B cell (primary cell): ENCODE measurements at regions not wholly inside any gene's neighbourhood (a gene's known extent, or its start where the extent isn't known, plus 50 kb on each side); places are given as distances from the start of the nearest gene placed in this dataset.

Experiments
- ATAC-seq: fragments of 200-7000 bp; cut with Tn5 transposase; one replicate; pipeline ENCODE4 v1.10.0; 2021; ENCODE audit warnings: low read depth, mild to moderate bottlenecking, moderate number of reproducible peaks, moderate library complexity
- CTCF ChIA-PET: fragments of 350-600 bp; sonication (Branson Sonifier 250); formaldehyde crosslinking; loops from one replicate; lab custom pipeline; 2021; ENCODE audit warnings: antibody characterized with exemption, inconsistent platforms; lab: Charles Lee
- POLR2A ChIA-PET: fragments of 350-600 bp; sonication (Branson Sonifier 250); formaldehyde crosslinking; loops from one replicate; lab custom pipeline; 2021; ENCODE audit warnings: antibody characterized with exemption; lab: Charles Lee
- DNase-seq: peaks from one replicate; pipeline ENCODE4 v3.0.0; 2013
- H2AFZ ChIP-seq: 2 replicates; pipeline ENCODE4 v1.6.1; 2012; ENCODE audit warnings: mild to moderate bottlenecking, low read depth, low read length; ENCODE audit not compliant: insufficient read depth, poor library complexity, severe bottlenecking
- H3K27ac ChIP-seq, 2 donors: 1 replicate in 1 of 2; 2 replicates in 1 of 2; pipeline ENCODE4 v1.5.1; 2012 to 2013; ENCODE audit warnings: low read length in 2 of 2, mild to moderate bottlenecking in 2 of 2, moderate library complexity in 1 of 2
- H3K27me3 ChIP-seq, 4 experiments: fragments of 200-600 bp in 1 of 4; sonication (generic) in 1 of 4; replicated peaks in 1 of 4; 1 replicate in 2 of 4; 2 replicates in 2 of 4; pipeline versions ENCODE4 v1.6.1 to v1.7.0; 2013 to 2016; ENCODE audit warnings: low read length in 3 of 4, mild to moderate bottlenecking in 2 of 4, mixed read lengths in 1 of 4, moderate library complexity in 1 of 4; ENCODE audit not compliant: insufficient read depth in 4 of 4, control insufficient read depth in 3 of 4; ENCODE audit errors: control extremely low read depth in 1 of 4
- H3K36me3 ChIP-seq, 2 experiments: replicated peaks in 1 of 2; 1 replicate in 1 of 2; 2 replicates in 1 of 2; pipeline versions ENCODE4 v1.6.1 to v1.7.1; 2013; ENCODE audit warnings: low read length in 1 of 2; ENCODE audit not compliant: insufficient read depth in 2 of 2, control insufficient read depth in 1 of 2; ENCODE audit errors: control extremely low read depth in 1 of 2, extremely low read depth in 1 of 2
- H3K4me1 ChIP-seq, 2 donors: fragments of 200-600 bp in 1 of 2; sonication (generic) in 1 of 2; 1 replicate in 1 of 2; 2 replicates in 1 of 2; pipeline versions ENCODE4 v1.5.1 to v1.6.1; 2013 to 2017; ENCODE audit warnings: low read length in 2 of 2; ENCODE audit not compliant: control insufficient read depth in 2 of 2, insufficient read depth in 2 of 2
- H3K4me2 ChIP-seq: replicated peaks from 2 replicates; pipeline ENCODE3; 2012; ENCODE audit warnings: mild to moderate bottlenecking, low read depth, low read length; ENCODE audit not compliant: poor library complexity, severe bottlenecking
- H3K4me3 ChIP-seq, 5 experiments: fragments of 200-600 bp in 1 of 5; sonication (generic) in 1 of 5; 1 replicate in 3 of 5; 2 replicates in 2 of 5; pipeline versions ENCODE4 v1.5.1 to v1.7.0; 2011 to 2016; ENCODE audit warnings: low read length in 4 of 5, mild to moderate bottlenecking in 4 of 5, low read depth in 2 of 5, control low read depth in 1 of 5, moderate library complexity in 1 of 5; ENCODE audit not compliant: insufficient read depth in 1 of 5; ENCODE audit errors: control extremely low read depth in 1 of 5, extremely low read depth in 1 of 5
- H3K79me2 ChIP-seq: fragments of 200-600 bp; sonication (generic); one replicate; pipeline ENCODE4 v1.6.0; 2016; ENCODE audit warnings: low read length; ENCODE audit not compliant: control insufficient read depth, insufficient read depth
- H3K9ac ChIP-seq: fragments of 200-600 bp; sonication (generic); 2 replicates; pipeline ENCODE4 v1.6.1; 2017; ENCODE audit warnings: mild to moderate bottlenecking, low read length, moderate library complexity
- H3K9me3 ChIP-seq, 3 donors: one replicate each; pipeline versions ENCODE4 v1.6.1 to v1.7.1; 2013; ENCODE audit warnings: low read length in 2 of 3; ENCODE audit not compliant: control insufficient read depth in 2 of 3, insufficient read depth in 1 of 3; ENCODE audit errors: control extremely low read depth in 1 of 3
- H4K20me1 ChIP-seq: 2 replicates; pipeline ENCODE4 v1.6.0; 2012; ENCODE audit warnings: mild to moderate bottlenecking, low read length; ENCODE audit not compliant: insufficient read depth, control insufficient read depth, poor library complexity, severe bottlenecking
- H3K27ac Mint-ChIP-seq: one replicate; pipeline ENCODE4 v1.8.0; 2021; ENCODE audit warnings: mixed read lengths
- H3K27me3 Mint-ChIP-seq: one replicate; pipeline ENCODE4 v1.8.0; 2021; ENCODE audit warnings: mixed read lengths
- H3K4me1 Mint-ChIP-seq: one replicate; pipeline ENCODE4 v1.8.0; 2021; ENCODE audit warnings: mixed read lengths
- H3K4me3 Mint-ChIP-seq: one replicate; pipeline ENCODE4 v1.8.0; 2021; ENCODE audit warnings: mixed read lengths
- H3K9me3 Mint-ChIP-seq: one replicate; pipeline ENCODE4 v1.8.0; 2022; ENCODE audit warnings: mixed read lengths; ENCODE audit not compliant: insufficient read depth
- EZH2 ChIP-seq: IDR thresholded peaks from 2 replicates; pipeline ENCODE4 v1.6.1; 2012; ENCODE audit warnings: borderline replicate concordance, low read depth, mild to moderate bottlenecking, moderate library complexity, low read length; ENCODE audit not compliant: insufficient read depth, poor library complexity, severe bottlenecking
- WGBS: methylation state at CpG from one replicate; pipeline ENCODE4 v1.1.5; 2013; ENCODE audit warnings: missing lambda C conversion rate; ENCODE audit not compliant: insufficient coverage; 5-methylcytosine and 5-hydroxymethylcytosine counted together
- intact Hi-C: fragments of 100-400 bp; cut with micrococcal nuclease; formaldehyde crosslinking; loops from one replicate; pipeline ENCODE4 v1.10.0; 2022
- TF ChIP-seq, protein P1 (sequence below): fragments of 200-600 bp; IDR thresholded peaks from one replicate; pipeline ENCODE4 v1.8.0; 2022; ENCODE audit warnings: antibody characterized with exemption, mild to moderate bottlenecking

DNA sequence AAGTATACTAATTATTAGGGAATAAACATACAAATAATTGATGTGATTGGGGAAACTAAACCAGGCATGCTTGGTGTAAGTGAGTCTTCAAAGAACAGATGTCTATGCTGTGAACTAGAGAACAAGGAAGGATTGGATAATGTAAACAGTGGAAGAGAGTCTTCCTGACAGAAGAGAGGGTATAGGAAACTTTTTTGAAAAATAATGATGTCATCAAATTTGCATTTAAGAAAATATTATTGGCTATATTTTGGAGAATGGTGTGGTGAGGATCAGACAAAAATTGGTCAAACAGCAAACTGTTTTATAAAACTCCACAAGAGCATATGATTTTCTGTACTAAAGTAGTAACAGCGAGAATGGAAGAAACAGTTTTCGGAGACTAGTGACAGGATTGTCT lies 537.7 kb downstream of the TRAM1L1 start:
- no peak overlapping the region for H3K27ac Mint-ChIP-seq
- ATAC-seq, result no peak
- peaks cover 2% of the 10 kb centered on the region for H3K9me3 Mint-ChIP-seq
- Histone ChIP-seq H4K20me1 (no peaks in the 10 kb centered on the region), H3K79me2 (no peaks in the 10 kb centered on the region), H3K9me3 (peaks cover 0 to 3% (median 0%) of the 10 kb centered on the region in 3 donors), H3K4me2 (no peak overlapping the region), H3K27ac (no peak overlapping the region), H3K27me3 (no peaks in the 10 kb centered on the region), H3K4me1 (no peaks in the 10 kb centered on the region), H3K9ac (no peak overlapping the region), H3K4me3 (no peak overlapping the region), H3K36me3 (no peaks in the 10 kb centered on the region), H2AFZ (no peak overlapping the region)
- no peak for DNase-seq
- no CpG with 5 or more reads among the region's 2 CpGs for WGBS
- H3K4me1 Mint-ChIP-seq, result no peaks in the 10 kb centered on the region
- H3K4me3 Mint-ChIP-seq, result no peak overlapping the region
- ChIA-PET CTCF (no interaction called here), POLR2A (no interaction called here)
- TF ChIP-seq EZH2, result no peak
- TF ChIP-seq, protein P1, sequence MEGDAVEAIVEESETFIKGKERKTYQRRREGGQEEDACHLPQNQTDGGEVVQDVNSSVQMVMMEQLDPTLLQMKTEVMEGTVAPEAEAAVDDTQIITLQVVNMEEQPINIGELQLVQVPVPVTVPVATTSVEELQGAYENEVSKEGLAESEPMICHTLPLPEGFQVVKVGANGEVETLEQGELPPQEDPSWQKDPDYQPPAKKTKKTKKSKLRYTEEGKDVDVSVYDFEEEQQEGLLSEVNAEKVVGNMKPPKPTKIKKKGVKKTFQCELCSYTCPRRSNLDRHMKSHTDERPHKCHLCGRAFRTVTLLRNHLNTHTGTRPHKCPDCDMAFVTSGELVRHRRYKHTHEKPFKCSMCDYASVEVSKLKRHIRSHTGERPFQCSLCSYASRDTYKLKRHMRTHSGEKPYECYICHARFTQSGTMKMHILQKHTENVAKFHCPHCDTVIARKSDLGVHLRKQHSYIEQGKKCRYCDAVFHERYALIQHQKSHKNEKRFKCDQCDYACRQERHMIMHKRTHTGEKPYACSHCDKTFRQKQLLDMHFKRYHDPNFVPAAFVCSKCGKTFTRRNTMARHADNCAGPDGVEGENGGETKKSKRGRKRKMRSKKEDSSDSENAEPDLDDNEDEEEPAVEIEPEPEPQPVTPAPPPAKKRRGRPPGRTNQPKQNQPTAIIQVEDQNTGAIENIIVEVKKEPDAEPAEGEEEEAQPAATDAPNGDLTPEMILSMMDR, result no peak
- intact Hi-C loops, result no loop called here
- H3K27me3 Mint-ChIP-seq, result no peaks in the 10 kb centered on the region

DNA sequence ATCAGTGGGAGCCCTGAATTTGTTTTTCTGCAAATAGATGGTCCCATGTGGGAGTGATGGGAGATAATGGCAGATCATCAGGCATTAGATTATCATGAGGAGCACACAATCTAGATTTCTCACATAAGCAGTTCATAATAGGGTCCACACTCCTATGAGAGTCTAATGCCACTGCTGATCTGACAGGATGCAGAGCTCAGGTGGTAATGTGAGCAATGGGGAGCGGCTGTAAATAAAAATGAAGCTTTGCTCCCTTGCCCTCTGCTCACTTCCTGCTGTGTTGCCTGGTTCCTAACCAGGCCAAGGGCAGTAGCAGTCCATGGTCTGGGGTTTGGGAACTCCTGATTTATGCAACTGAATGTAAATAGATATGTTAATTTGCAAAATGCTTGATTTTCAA lies 538.6 kb downstream of the TRAM1L1 start:
- no peak overlapping the region for H3K4me3 Mint-ChIP-seq
- H3K27me3 Mint-ChIP-seq, result no peaks in the 10 kb centered on the region
- no peaks in the 10 kb centered on the region for H3K4me1 Mint-ChIP-seq
- peaks cover 0 to 3% (median 0%) of the 10 kb centered on the region in 3 donors for H3K9me3 ChIP-seq
- no peak overlapping the region for H3K9ac ChIP-seq
- H3K27ac Mint-ChIP-seq, result no peak overlapping the region
- ATAC-seq (no peak), DNase-seq (no peak)
- WGBS, result 86% methylated on average over 1 of the region's 1 CpG
- H3K9me3 Mint-ChIP-seq, result peaks cover 2% of the 10 kb centered on the region
- H3K4me3 ChIP-seq, result no peak overlapping the region
- intact Hi-C loops, result no loop called here
- no peaks in the 10 kb centered on the region for H4K20me1 ChIP-seq
- H3K79me2 ChIP-seq, result no peaks in the 10 kb centered on the region
- H3K4me2 ChIP-seq, result no peak overlapping the region
- no peaks in the 10 kb centered on the region for H3K27me3 ChIP-seq
- H3K4me1 ChIP-seq, result no peaks in the 10 kb centered on the region
- H3K36me3 ChIP-seq, result no peaks in the 10 kb centered on the region
- ChIA-PET CTCF (no interaction called here), POLR2A (no interaction called here)
- H3K27ac ChIP-seq, result no peak overlapping the region
- H2AFZ ChIP-seq, result no peak overlapping the region
- no peak for TF ChIP-seq EZH2
- TF ChIP-seq, protein P1, result no peak
